T-helper 17 cell (primary cell): ENCODE measurements at regions not wholly inside any gene's neighbourhood (a gene's known extent, or its start where the extent isn't known, plus 50 kb on each side); places are given as distances from the start of the nearest gene placed in this dataset.
"Not testable (repeated sequence)": the region's sequence is repeated elsewhere in the genome, so short reads cannot be mapped to it uniquely, and the experiment has no call there.

Experiments used
- ATAC-seq: fragments of 150-1000 bp; cut with Tn5 transposase; 2 replicates; pipeline ENCODE4 v1.10.0; 2021; ENCODE audit warnings: mild to moderate bottlenecking, moderate library complexity
- DNase-seq, 3 donors: peaks; one replicate each; pipeline versions ENCODE4 v3.0.0 to v3.0.0-alpha.2; 2020 to 2021
- H3K9me3 ChIP-seq: one replicate; pipeline ENCODE4 v1.7.0; 2013; ENCODE audit warnings: low read length, mild to moderate bottlenecking; ENCODE audit not compliant: control insufficient read depth, poor library complexity, severe bottlenecking
- H3K27ac Mint-ChIP-seq: one replicate; pipeline ENCODE4 v1.8.0; 2022; ENCODE audit warnings: mild to moderate bottlenecking, moderate library complexity, mixed read lengths
- H3K27me3 Mint-ChIP-seq: one replicate; pipeline ENCODE4 v1.8.0; 2022; ENCODE audit warnings: mixed read lengths
- H3K36me3 Mint-ChIP-seq: one replicate; pipeline ENCODE4 v1.8.0; 2022; ENCODE audit warnings: low read depth, mixed read lengths
- H3K4me1 Mint-ChIP-seq: one replicate; pipeline ENCODE4 v1.8.0; 2022; ENCODE audit warnings: mild to moderate bottlenecking, mixed read lengths
- H3K4me3 Mint-ChIP-seq: one replicate; pipeline ENCODE4 v1.8.0; 2022; ENCODE audit warnings: mild to moderate bottlenecking, moderate library complexity, mixed read lengths

GRCh38 chr12:131507881-131508280 is 203.0 kb upstream of the SFSWAP start:
- Mint-ChIP-seq H3K4me1 (peaks cover 12% of the 10 kb centered on the region), H3K27me3 (peaks cover 4% of the 10 kb centered on the region), H3K4me3 (no peak overlapping the region), H3K36me3 (no peaks in the 10 kb centered on the region), H3K27ac (no peak overlapping the region)
- no peak for DNase-seq
- ATAC-seq, result no peak
- H3K9me3 ChIP-seq, result no peaks in the 10 kb centered on the region

- peaks cover 4% of the 10 kb centered on the region for H3K27me3 Mint-ChIP-seq
- H3K36me3 Mint-ChIP-seq, result no peaks in the 10 kb centered on the region
- H3K4me1 Mint-ChIP-seq, result peaks cover 12% of the 10 kb centered on the region
- no peak overlapping the region for H3K4me3 Mint-ChIP-seq
- no peak overlapping the region for H3K27ac Mint-ChIP-seq
- DNase-seq, result no peak
- no peaks in the 10 kb centered on the region for H3K9me3 ChIP-seq
- ATAC-seq, result no peak
Measured at GRCh38 chr12:131509701-131510100, 201.2 kb upstream of the SFSWAP start.

- Mint-ChIP-seq H3K27ac (peak overlapping the region; percentile 81), H3K4me3 (no peak overlapping the region), H3K36me3 (no peaks in the 10 kb centered on the region), H3K27me3 (peaks cover 4% of the 10 kb centered on the region), H3K4me1 (peaks cover 12% of the 10 kb centered on the region)
- no peak for DNase-seq
- H3K9me3 ChIP-seq, result no peaks in the 10 kb centered on the region
- ATAC-seq, result no peak
Measured at GRCh38 chr12:131510431-131510830, 200.5 kb upstream of the SFSWAP start.

DNA sequence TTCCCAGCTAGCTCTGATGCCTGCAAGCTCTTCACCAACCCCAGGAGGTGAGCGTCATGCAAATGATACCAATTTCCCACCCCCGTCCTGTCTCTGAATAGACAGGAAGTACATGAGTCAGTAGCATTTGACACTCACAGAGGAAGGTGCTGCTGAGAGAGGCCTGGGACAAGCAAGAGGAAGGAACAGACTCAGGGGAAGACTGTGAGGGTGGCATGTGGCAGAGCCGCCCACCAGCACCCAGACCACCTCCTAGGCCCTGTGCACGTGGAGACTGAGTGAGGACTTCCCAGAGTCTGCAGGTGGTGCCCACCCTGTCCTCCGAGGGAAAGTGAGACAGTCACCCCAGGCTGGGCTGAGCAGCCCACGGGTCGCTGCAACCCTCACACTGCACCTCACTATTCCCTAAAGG is 199.5 kb upstream of the SFSWAP start:
- H3K27ac Mint-ChIP-seq, result peak overlapping the region; percentile 81
- H3K4me3 Mint-ChIP-seq, result no peak overlapping the region
- peak; percentile 90 for ATAC-seq
- H3K27me3 Mint-ChIP-seq, result peaks cover 1% of the 10 kb centered on the region
- H3K4me1 Mint-ChIP-seq, result peaks cover 12% of the 10 kb centered on the region
- no peak for DNase-seq
- no peaks in the 10 kb centered on the region for H3K36me3 Mint-ChIP-seq
- H3K9me3 ChIP-seq, result no peaks in the 10 kb centered on the region

GRCh38 chr12:131511803-131512561 is 198.9 kb upstream of the SFSWAP start:
- Mint-ChIP-seq H3K36me3 (no peaks in the 10 kb centered on the region), H3K27ac (peak overlapping the region; percentile 81), H3K4me1 (peaks cover 12% of the 10 kb centered on the region), H3K27me3 (no peaks in the 10 kb centered on the region), H3K4me3 (no peak overlapping the region)
- no peaks in the 10 kb centered on the region for H3K9me3 ChIP-seq
- DNase-seq, result no peak
- ATAC-seq, result no peak

GRCh38 chr12:131513606-131514005 is 197.3 kb upstream of the SFSWAP start:
- no peaks in the 10 kb centered on the region for H3K27me3 Mint-ChIP-seq
- H3K4me3 Mint-ChIP-seq, result no peak overlapping the region
- H3K27ac Mint-ChIP-seq, result no peak overlapping the region
- peaks cover 12% of the 10 kb centered on the region for H3K4me1 Mint-ChIP-seq
- H3K36me3 Mint-ChIP-seq, result no peaks in the 10 kb centered on the region
- DNase-seq (no peak), ATAC-seq (no peak)
- no peaks in the 10 kb centered on the region for H3K9me3 ChIP-seq

- H3K4me1 Mint-ChIP-seq, H3K9me3 ChIP-seq, DNase-seq, H3K27ac Mint-ChIP-seq, H3K4me3 Mint-ChIP-seq, ATAC-seq, H3K27me3 Mint-ChIP-seq, H3K36me3 Mint-ChIP-seq: not testable (repeated sequence)
Measured at GRCh38 chr12:131520553-131520952, 190.3 kb upstream of the SFSWAP start.

GRCh38 chr12:131521326-131521725 is 189.6 kb upstream of the SFSWAP start:
- no peaks in the 10 kb centered on the region for H3K9me3 ChIP-seq
- H3K4me3 Mint-ChIP-seq, result no peak overlapping the region
- H3K36me3 Mint-ChIP-seq, result no peaks in the 10 kb centered on the region
- H3K27ac Mint-ChIP-seq, result no peak overlapping the region
- H3K27me3 Mint-ChIP-seq, result no peaks in the 10 kb centered on the region
- DNase-seq, result no peak
- no peaks in the 10 kb centered on the region for H3K4me1 Mint-ChIP-seq
- ATAC-seq, result no peak

DNA sequence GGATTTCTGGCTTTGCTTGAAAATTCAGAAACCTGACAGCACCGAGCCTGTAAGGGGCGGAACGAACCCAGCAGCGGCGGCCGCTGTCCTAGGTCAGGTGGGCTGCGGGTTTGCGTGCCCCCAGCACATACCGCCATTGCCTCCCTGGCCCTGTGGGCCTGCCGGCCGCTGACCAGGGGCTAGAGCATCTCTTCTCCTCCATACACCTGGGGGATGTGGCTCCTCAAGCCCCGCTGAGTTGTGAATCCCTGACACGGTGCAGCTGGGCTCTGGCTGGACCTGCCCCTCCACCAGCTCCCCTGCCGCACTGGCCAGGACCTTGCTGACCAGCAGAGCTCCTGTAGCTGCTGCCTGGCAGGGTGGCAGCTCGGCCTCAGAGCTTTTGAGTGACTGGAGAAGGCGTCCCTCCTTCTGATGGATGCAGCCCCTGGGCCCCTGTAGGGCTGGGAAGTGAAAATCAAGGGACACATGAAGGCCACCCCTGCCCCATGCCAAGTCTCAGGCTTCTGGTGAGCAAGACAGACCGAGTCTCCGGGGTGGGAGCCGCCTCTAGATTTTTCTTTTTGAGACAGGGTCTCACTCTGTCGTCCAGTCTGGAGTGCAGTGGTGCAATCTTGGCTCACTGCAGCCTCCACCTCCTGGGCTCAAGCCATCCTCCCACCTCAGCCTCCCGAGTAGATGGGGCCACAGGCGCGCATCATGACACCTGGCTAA is 184.9 kb upstream of the SFSWAP start:
- no peak for ATAC-seq
- no peaks in the 10 kb centered on the region for H3K27me3 Mint-ChIP-seq
- no peak for DNase-seq
- H3K4me3 Mint-ChIP-seq, result no peak overlapping the region
- H3K9me3 ChIP-seq, result no peaks in the 10 kb centered on the region
- H3K27ac Mint-ChIP-seq, result no peak overlapping the region
- no peaks in the 10 kb centered on the region for H3K36me3 Mint-ChIP-seq
- no peaks in the 10 kb centered on the region for H3K4me1 Mint-ChIP-seq

DNA sequence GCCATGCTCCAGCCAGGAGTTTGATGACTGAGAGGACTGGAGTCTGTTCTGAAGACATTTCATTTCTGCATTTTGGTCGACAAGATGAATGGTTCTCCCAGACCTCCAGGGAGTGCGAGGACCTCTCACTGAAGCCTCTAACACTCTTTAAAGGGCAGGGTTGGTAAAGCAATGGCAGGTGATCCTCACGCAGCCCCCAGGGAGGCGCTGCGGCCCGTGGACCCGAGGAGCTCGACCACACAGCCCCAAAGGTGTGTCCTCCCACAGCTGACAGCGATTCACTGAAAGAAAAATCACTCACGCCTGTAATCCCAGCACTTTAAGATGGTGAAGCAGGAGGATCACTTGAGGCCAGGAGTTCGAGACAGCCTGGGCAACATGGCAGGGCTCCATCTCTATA is 183.8 kb upstream of the SFSWAP start:
- H3K4me1 Mint-ChIP-seq, result peaks cover 5% of the 10 kb centered on the region
- DNase-seq (no peak), ATAC-seq (no peak)
- H3K9me3 ChIP-seq, result no peaks in the 10 kb centered on the region
- H3K27me3 Mint-ChIP-seq, result peaks cover 6% of the 10 kb centered on the region
- no peaks in the 10 kb centered on the region for H3K36me3 Mint-ChIP-seq
- no peak overlapping the region for H3K4me3 Mint-ChIP-seq
- no peak overlapping the region for H3K27ac Mint-ChIP-seq

DNA sequence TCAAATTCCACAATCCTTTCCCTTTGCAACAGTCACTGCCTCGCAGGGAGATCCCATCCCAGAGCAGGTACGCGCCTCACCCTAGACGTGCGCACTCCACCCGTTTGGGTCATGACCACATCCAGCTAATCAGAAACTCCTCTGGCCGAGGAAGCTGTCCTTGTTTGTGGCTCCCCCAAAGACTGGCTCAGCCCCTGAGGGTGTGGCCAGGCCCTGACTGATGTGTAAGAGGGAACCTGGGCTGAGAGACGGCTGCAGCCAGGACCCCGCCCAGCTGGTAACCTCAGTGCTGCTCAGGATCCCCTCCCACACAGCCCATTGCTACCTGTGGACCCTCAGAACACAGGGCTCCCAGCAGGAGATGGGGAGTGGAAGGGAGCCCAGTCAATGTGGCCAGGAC is 183.2 kb upstream of the SFSWAP start:
- DNase-seq (no peak), ATAC-seq (no peak)
- Mint-ChIP-seq H3K27me3 (peaks cover 12% of the 10 kb centered on the region), H3K36me3 (no peaks in the 10 kb centered on the region), H3K4me1 (peaks cover 5% of the 10 kb centered on the region), H3K27ac (no peak overlapping the region), H3K4me3 (no peak overlapping the region)
- H3K9me3 ChIP-seq, result no peaks in the 10 kb centered on the region

DNA sequence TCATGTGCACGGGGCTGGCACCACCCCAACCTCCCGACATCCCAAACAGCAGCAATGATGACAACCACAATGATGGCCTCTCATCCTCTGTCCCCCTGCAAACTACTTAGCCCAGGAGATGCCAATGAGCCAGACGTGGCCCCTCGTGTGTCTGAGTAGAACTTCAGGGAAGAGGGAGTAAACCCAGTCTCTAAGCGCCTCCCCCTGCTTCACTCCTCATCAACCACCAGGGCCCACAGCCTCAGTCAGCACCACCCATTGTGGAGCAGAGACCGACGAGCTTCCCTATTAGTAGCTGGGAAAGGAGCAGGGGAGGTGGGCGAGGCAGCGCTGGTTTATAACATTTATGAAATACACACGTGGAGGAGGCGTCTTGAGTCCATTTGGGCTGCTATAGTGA is 182.7 kb upstream of the SFSWAP start:
- ATAC-seq, result no peak
- no peak for DNase-seq
- Mint-ChIP-seq H3K4me1 (peaks cover 5% of the 10 kb centered on the region), H3K36me3 (no peaks in the 10 kb centered on the region), H3K27me3 (peaks cover 12% of the 10 kb centered on the region), H3K27ac (no peak overlapping the region), H3K4me3 (no peak overlapping the region)
- no peaks in the 10 kb centered on the region for H3K9me3 ChIP-seq

GRCh38 chr12:131528667-131529066 is 182.2 kb upstream of the SFSWAP start:
- ATAC-seq (no peak), DNase-seq (no peak)
- H3K4me3 Mint-ChIP-seq, result no peak overlapping the region
- no peak overlapping the region for H3K27ac Mint-ChIP-seq
- no peaks in the 10 kb centered on the region for H3K9me3 ChIP-seq
- peaks cover 12% of the 10 kb centered on the region for H3K27me3 Mint-ChIP-seq
- no peaks in the 10 kb centered on the region for H3K36me3 Mint-ChIP-seq
- peaks cover 5% of the 10 kb centered on the region for H3K4me1 Mint-ChIP-seq
